ENCODE measurements at regions not wholly inside any gene's neighbourhood (a gene's known extent, or its start where the extent isn't known, plus 50 kb on each side); places are given as distances from the start of the nearest gene placed in this dataset.

DNA sequence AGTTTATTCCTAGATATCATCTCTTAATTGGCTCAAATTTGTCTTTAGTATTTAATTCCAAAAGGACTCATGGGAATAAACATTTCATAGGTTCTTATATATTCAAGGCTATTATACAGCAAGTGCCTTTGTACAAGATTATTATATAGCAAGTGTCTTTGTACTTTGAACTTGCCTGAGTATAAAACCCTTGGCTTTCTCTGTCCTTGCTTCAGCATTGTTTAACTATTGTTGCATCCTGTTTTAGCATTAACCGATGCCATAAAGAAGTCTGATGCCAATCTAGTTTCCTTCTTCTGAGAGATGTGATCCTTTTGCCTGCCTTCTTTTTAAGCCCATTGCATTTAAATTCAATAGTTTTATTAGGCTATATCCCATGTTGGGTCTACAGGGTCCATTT lies 270.0 kb downstream of the NEBL start:
- TF ChIP-seq GATA3 (IDR thresholded peaks at IDR 0.05; ENCODE audit: low read depth, low read length) (no peak), GATA2 (IDR thresholded peaks at IDR 0.05; ENCODE audit: low read depth, low read length) (no peak)

Data from SH-SY5Y (cell line).